ENCODE measurements at regions not wholly inside any gene's neighbourhood (a gene's known extent, or its start where the extent isn't known, plus 50 kb on each side); places are given as distances from the start of the nearest gene placed in this dataset.

- DNase-seq (ENCODE audit: extremely low spot score in 2 of 2), result no peak
- no peak overlapping the region for H3K4me3 ChIP-seq
- H3K9me3 ChIP-seq, result no peaks in the 10 kb centered on the region
- H3K4me1 ChIP-seq, result no peaks in the 10 kb centered on the region
- H3K27ac ChIP-seq, result no peak overlapping the region
- no peaks in the 10 kb centered on the region for H3K27me3 ChIP-seq
- intact Hi-C loops (cut with DNase I), result loop anchor here (2.0 kb wide), 1 partner anchor 34 kb away; no protein-coding TSS in a partner anchor
- TF ChIP-seq POLR2A (IDR thresholded peaks at IDR 0.05), result no peak
- no peaks in the 10 kb centered on the region for H3K36me3 ChIP-seq
These were observed 384.5 kb upstream of the PRKCQ start for GRCh38 chr10:6964543-6964942.

GRCh38 chr10:6962576-6962975 is 382.5 kb upstream of the PRKCQ start:
- H3K27me3 ChIP-seq, result no peaks in the 10 kb centered on the region
- no peaks in the 10 kb centered on the region for H3K9me3 ChIP-seq
- no peaks in the 10 kb centered on the region for H3K4me1 ChIP-seq
- no peak overlapping the region for H3K27ac ChIP-seq
- intact Hi-C loops (cut with DNase I), result no loop called here
- H3K36me3 ChIP-seq, result no peaks in the 10 kb centered on the region
- no peak overlapping the region for H3K4me3 ChIP-seq
- DNase-seq (ENCODE audit: extremely low spot score in 2 of 2), result no peak
- TF ChIP-seq CTCF (IDR thresholded peaks at IDR 0.05) (no peak), POLR2AphosphoS5 (IDR thresholded peaks at IDR 0.05; ENCODE audit: insufficient read depth in 1 of 2, low read depth in 1 of 2) (no peak), POLR2A (IDR thresholded peaks at IDR 0.05) (no peak)

- no peak for DNase-seq (ENCODE audit: extremely low spot score in 2 of 2)
- H3K4me3 ChIP-seq, result no peak overlapping the region
- no peaks in the 10 kb centered on the region for H3K36me3 ChIP-seq
- H3K27ac ChIP-seq, result no peak overlapping the region
- TF ChIP-seq POLR2A (IDR thresholded peaks at IDR 0.05) (no peak), CTCF (IDR thresholded peaks at IDR 0.05) (no peak), POLR2AphosphoS5 (IDR thresholded peaks at IDR 0.05; ENCODE audit: insufficient read depth in 1 of 2, low read depth in 1 of 2) (no peak)
- no peaks in the 10 kb centered on the region for H3K9me3 ChIP-seq
- H3K4me1 ChIP-seq, result peaks cover 21% of the 10 kb centered on the region
- intact Hi-C loops (cut with DNase I), result no loop called here
- H3K27me3 ChIP-seq, result no peaks in the 10 kb centered on the region
These were observed 378.6 kb upstream of the PRKCQ start for GRCh38 chr10:6958711-6959110.

- no peak overlapping the region for H3K4me3 ChIP-seq
- intact Hi-C loops (cut with DNase I), result no loop called here
- H3K27me3 ChIP-seq, result no peaks in the 10 kb centered on the region
- no peak overlapping the region for H3K27ac ChIP-seq
- peaks cover 24% of the 10 kb centered on the region for H3K4me1 ChIP-seq
- TF ChIP-seq CTCF (IDR thresholded peaks at IDR 0.05) (no peak), POLR2A (IDR thresholded peaks at IDR 0.05) (no peak), POLR2AphosphoS5 (IDR thresholded peaks at IDR 0.05; ENCODE audit: insufficient read depth in 1 of 2, low read depth in 1 of 2) (no peak)
- DNase-seq (ENCODE audit: extremely low spot score in 2 of 2), result no peak
- no peaks in the 10 kb centered on the region for H3K9me3 ChIP-seq
- H3K36me3 ChIP-seq, result no peaks in the 10 kb centered on the region
These were observed 378.2 kb upstream of the PRKCQ start for GRCh38 chr10:6958254-6958653.

GRCh38 chr10:6957851-6958250 is 377.8 kb upstream of the PRKCQ start:
- Histone ChIP-seq H3K36me3 (no peaks in the 10 kb centered on the region), H3K27me3 (no peaks in the 10 kb centered on the region), H3K4me1 (peaks cover 24% of the 10 kb centered on the region), H3K4me3 (no peak overlapping the region), H3K9me3 (no peaks in the 10 kb centered on the region), H3K27ac (no peak overlapping the region)
- intact Hi-C loops (cut with DNase I), result no loop called here
- TF ChIP-seq POLR2A (IDR thresholded peaks at IDR 0.05), result no peak
- TF ChIP-seq CTCF (IDR thresholded peaks at IDR 0.05), result no peak
- no peak for TF ChIP-seq POLR2AphosphoS5 (IDR thresholded peaks at IDR 0.05; ENCODE audit: insufficient read depth in 1 of 2, low read depth in 1 of 2)
- no peak for DNase-seq (ENCODE audit: extremely low spot score in 2 of 2)

GRCh38 chr10:6956562-6956961 is 376.5 kb upstream of the PRKCQ start:
- Histone ChIP-seq H3K36me3 (no peaks in the 10 kb centered on the region), H3K27ac (no peak overlapping the region), H3K4me1 (peaks cover 24% of the 10 kb centered on the region), H3K4me3 (no peak overlapping the region), H3K9me3 (no peaks in the 10 kb centered on the region), H3K27me3 (no peaks in the 10 kb centered on the region)
- intact Hi-C loops (cut with DNase I), result no loop called here
- no peak for DNase-seq (ENCODE audit: extremely low spot score in 2 of 2)
- TF ChIP-seq POLR2AphosphoS5 (IDR thresholded peaks at IDR 0.05; ENCODE audit: insufficient read depth in 1 of 2, low read depth in 1 of 2) (no peak), CTCF (IDR thresholded peaks at IDR 0.05) (no peak)

Measured in vagina (tissue), 2 donors.